ENCODE measurements at regions not wholly inside any gene's neighbourhood (a gene's known extent, or its start where the extent isn't known, plus 50 kb on each side); places are given as distances from the start of the nearest gene placed in this dataset.

DNA sequence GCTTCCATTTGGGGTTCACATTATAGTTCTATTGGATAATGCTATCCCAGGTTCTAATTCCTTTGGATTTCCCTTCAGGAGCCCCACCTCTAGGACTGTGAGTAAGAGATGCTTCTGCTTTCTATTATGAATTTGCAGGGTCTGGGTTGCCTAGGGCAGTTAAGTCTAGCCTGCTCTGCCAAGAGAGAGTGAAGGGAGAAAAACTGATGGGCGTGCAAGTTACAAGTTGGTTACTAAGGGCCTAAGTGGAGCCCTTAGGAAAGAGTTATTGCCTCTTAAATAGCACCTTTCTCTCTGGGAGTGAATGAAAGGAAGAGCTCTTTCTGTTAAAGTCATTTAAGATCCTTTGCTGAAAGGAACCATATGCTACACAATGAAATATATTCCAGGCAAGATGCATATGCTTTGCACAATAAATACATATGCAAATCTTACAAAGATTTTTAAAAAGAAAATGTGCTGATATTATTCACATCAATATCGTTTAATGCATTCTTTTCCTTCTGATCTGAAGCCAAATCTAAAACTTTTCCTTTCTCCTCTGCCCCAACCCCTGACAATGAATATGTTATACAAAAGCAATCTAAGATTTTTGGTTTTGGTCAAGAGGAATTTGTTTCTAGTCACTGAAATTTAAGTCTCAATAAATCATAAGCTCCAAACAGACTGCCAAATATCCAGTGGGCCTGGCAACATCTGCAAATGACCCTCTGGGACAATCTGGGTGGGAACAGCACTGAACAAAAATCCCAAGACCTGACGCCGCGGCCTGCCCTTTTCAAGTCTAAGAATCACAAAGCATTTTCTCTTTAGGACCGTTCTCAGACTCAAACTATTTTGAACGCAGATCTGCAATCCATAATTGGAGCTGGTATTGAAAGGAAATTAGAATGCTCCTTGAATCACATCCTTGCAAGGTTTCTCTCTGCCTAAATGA lies 586.7 kb downstream of the ETNK1 start:
- H3K27me3 ChIP-seq (ENCODE audit: control insufficient read depth, insufficient read depth, low read length), result no peaks in the 10 kb centered on the region
- Mint-ChIP-seq H3K27ac (no peak overlapping the region), H3K36me3 (no peaks in the 10 kb centered on the region), H3K4me3 (no peak overlapping the region), H3K27me3 (ENCODE audit: low read depth in 2 of 2) (no peaks in the 10 kb centered on the region), H3K4me1 (no peaks in the 10 kb centered on the region), H3K9me3 (peaks cover 2 to 5% of the 10 kb centered on the region in 2 donors)
- 87% methylated on average over 6 of the region's 7 CpGs for WGBS (ENCODE audit: insufficient coverage)
- H3K4me1 ChIP-seq (ENCODE audit: control insufficient read depth, insufficient read depth, low read length), result no peaks in the 10 kb centered on the region
- peaks cover 16% of the 10 kb centered on the region for H3K9me3 ChIP-seq (ENCODE audit: control insufficient read depth, insufficient read depth, low read length)
- ATAC-seq (no peak), DNase-seq (no peak)
- no peak for TF ChIP-seq CTCF (IDR thresholded peaks at IDR 0.05)
- no peaks in the 10 kb centered on the region for H3K36me3 ChIP-seq (ENCODE audit: control insufficient read depth, insufficient read depth, low read length)
- intact Hi-C loops (cut with micrococcal nuclease), result no loop called here
- no peak overlapping the region for H3K27ac ChIP-seq (ENCODE audit: low read length)
- H3K4me3 ChIP-seq (ENCODE audit: low read length), result no peak overlapping the region

GRCh38 chr12:23217158-23217557 lies 592.2 kb downstream of the ETNK1 start:
- Histone ChIP-seq H3K4me3 (ENCODE audit: low read length) (no peak overlapping the region), H3K4me1 (ENCODE audit: control insufficient read depth, insufficient read depth, low read length) (no peaks in the 10 kb centered on the region), H3K27ac (ENCODE audit: low read length) (no peak overlapping the region), H3K9me3 (ENCODE audit: control insufficient read depth, insufficient read depth, low read length) (peaks cover 16% of the 10 kb centered on the region), H3K27me3 (ENCODE audit: control insufficient read depth, insufficient read depth, low read length) (no peaks in the 10 kb centered on the region), H3K36me3 (ENCODE audit: control insufficient read depth, insufficient read depth, low read length) (no peaks in the 10 kb centered on the region)
- intact Hi-C loops (cut with micrococcal nuclease), result no loop called here
- ATAC-seq (no peak), DNase-seq (no peak)
- TF ChIP-seq CTCF (IDR thresholded peaks at IDR 0.05), result no peak
- Mint-ChIP-seq H3K4me1 (no peaks in the 10 kb centered on the region), H3K27me3 (ENCODE audit: low read depth in 2 of 2) (no peaks in the 10 kb centered on the region), H3K9me3 (peaks cover 7 to 10% of the 10 kb centered on the region in 2 donors), H3K4me3 (no peak overlapping the region), H3K27ac (no peak overlapping the region), H3K36me3 (no peaks in the 10 kb centered on the region)

DNA sequence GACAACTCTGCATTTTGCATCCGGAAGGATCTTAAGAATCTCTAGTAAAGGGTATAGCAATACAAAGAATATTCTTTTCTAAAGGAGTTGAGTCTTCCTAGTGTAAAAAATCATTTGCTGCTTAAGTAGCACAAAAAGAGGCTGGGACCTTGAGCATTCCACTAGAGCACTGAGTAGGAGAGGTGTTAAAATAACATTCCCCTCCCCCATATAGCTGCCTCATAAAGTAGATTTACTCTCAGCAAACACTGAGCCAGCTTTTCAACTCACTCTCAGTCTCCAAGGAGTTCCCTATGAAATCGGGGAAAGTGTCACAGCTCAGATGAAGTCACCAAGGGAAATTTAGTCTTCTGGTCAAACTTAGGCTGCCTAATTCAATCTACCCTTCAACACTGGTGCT lies 592.7 kb downstream of the ETNK1 start:
- Mint-ChIP-seq H3K4me1 (no peaks in the 10 kb centered on the region), H3K27me3 (ENCODE audit: low read depth in 2 of 2) (no peaks in the 10 kb centered on the region), H3K4me3 (no peak overlapping the region), H3K27ac (no peak overlapping the region), H3K36me3 (no peaks in the 10 kb centered on the region), H3K9me3 (peaks cover 7 to 10% of the 10 kb centered on the region in 2 donors)
- Histone ChIP-seq H3K4me3 (ENCODE audit: low read length) (no peak overlapping the region), H3K27ac (ENCODE audit: low read length) (no peak overlapping the region), H3K27me3 (ENCODE audit: control insufficient read depth, insufficient read depth, low read length) (no peaks in the 10 kb centered on the region), H3K9me3 (ENCODE audit: control insufficient read depth, insufficient read depth, low read length) (peaks cover 16% of the 10 kb centered on the region), H3K4me1 (ENCODE audit: control insufficient read depth, insufficient read depth, low read length) (no peaks in the 10 kb centered on the region), H3K36me3 (ENCODE audit: control insufficient read depth, insufficient read depth, low read length) (no peaks in the 10 kb centered on the region)
- no peak for DNase-seq
- no peak for TF ChIP-seq CTCF (IDR thresholded peaks at IDR 0.05)
- no peak for ATAC-seq
- WGBS (ENCODE audit: insufficient coverage), result 91% methylated on average over 2 of the region's 2 CpGs
- intact Hi-C loops (cut with micrococcal nuclease), result no loop called here

DNA sequence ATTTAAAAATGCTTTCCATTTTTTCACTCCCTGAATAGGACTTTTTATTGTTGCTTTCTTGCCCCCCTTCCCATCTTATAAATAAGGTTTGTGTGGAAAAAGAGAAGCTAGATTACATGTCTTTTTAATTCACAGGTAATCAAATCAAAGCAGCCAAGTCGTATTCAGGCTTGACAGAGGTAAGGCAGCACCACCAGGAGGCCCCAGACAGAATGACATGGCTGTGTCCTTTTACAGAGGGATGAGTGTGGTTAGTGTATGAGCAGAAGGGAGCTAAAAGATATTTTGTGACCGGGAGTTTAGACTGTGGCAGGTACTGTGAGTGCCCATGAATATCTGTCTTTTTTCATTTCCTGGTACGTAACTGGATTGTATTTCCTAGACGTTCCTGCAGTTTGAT lies 596.1 kb downstream of the ETNK1 start:
- no peak overlapping the region for H3K27ac Mint-ChIP-seq
- no peak for DNase-seq
- no peaks in the 10 kb centered on the region for H3K4me1 Mint-ChIP-seq
- TF ChIP-seq CTCF (IDR thresholded peaks at IDR 0.05), result no peak
- Histone ChIP-seq H3K4me3 (ENCODE audit: low read length) (no peak overlapping the region), H3K9me3 (ENCODE audit: control insufficient read depth, insufficient read depth, low read length) (peaks cover 2% of the 10 kb centered on the region), H3K27me3 (ENCODE audit: control insufficient read depth, insufficient read depth, low read length) (no peaks in the 10 kb centered on the region), H3K4me1 (ENCODE audit: control insufficient read depth, insufficient read depth, low read length) (no peaks in the 10 kb centered on the region), H3K36me3 (ENCODE audit: control insufficient read depth, insufficient read depth, low read length) (no peaks in the 10 kb centered on the region), H3K27ac (ENCODE audit: low read length) (no peak overlapping the region)
- 85% methylated on average over 4 of the region's 4 CpGs for whole genome bisulfite sequencing (ENCODE audit: insufficient coverage)
- H3K27me3 Mint-ChIP-seq (ENCODE audit: low read depth in 2 of 2), result no peaks in the 10 kb centered on the region
- H3K9me3 Mint-ChIP-seq, result peaks cover 5% of the 10 kb centered on the region in 2 donors
- H3K4me3 Mint-ChIP-seq, result no peak overlapping the region
- no peaks in the 10 kb centered on the region for H3K36me3 Mint-ChIP-seq
- intact Hi-C loops (cut with micrococcal nuclease), result no loop called here
- no peak for ATAC-seq
